Natural killer cell (primary cell): ENCODE measurements at regions not wholly inside any gene's neighbourhood (a gene's known extent, or its start where the extent isn't known, plus 50 kb on each side); places are given as distances from the start of the nearest gene placed in this dataset.
A peak's percentile ranks its signal among the peaks of the same experiment; 100 is the strongest.
"Not testable (repeated sequence)": the region's sequence is repeated elsewhere in the genome, so short reads cannot be mapped to it uniquely, and the experiment has no call there.

ENCODE experiments used
- ATAC-seq, 3 donors: fragments of 150-1000 bp in 2 of 3; fragments of 200-7000 bp in 1 of 3; cut with Tn5 transposase; 1 replicate in 1 of 3; 2 replicates in 2 of 3; pipeline ENCODE4 v1.10.0; 2021; ENCODE audit warnings: mild to moderate bottlenecking in 2 of 3, moderate library complexity in 2 of 3
- DNase-seq, 2 donors: peaks; one replicate each; pipeline versions ENCODE4 v3.0.0 to v3.0.0-alpha.2; 2013 to 2021; ENCODE audit warnings: mixed read lengths in 1 of 2
- H3K27ac ChIP-seq: one replicate; pipeline ENCODE4 v1.5.1; 2013; ENCODE audit warnings: mild to moderate bottlenecking, low read length
- H3K27me3 ChIP-seq: one replicate; pipeline ENCODE4 v1.6.1; 2013; ENCODE audit warnings: low read length; ENCODE audit not compliant: control insufficient read depth, insufficient read depth
- H3K36me3 ChIP-seq: one replicate; pipeline ENCODE4 v1.6.1; 2013; ENCODE audit warnings: low read length; ENCODE audit not compliant: control insufficient read depth, insufficient read depth
- H3K4me1 ChIP-seq: one replicate; pipeline ENCODE4 v1.6.1; 2013; ENCODE audit warnings: low read length; ENCODE audit not compliant: control insufficient read depth, insufficient read depth
- H3K4me3 ChIP-seq: one replicate; pipeline ENCODE4 v1.5.1; 2013; ENCODE audit warnings: low read length
- H3K9me3 ChIP-seq: one replicate; pipeline ENCODE4 v1.6.1; 2013; ENCODE audit warnings: low read length; ENCODE audit not compliant: control insufficient read depth, insufficient read depth
- H3K27ac Mint-ChIP-seq, 2 donors: one replicate each; pipeline ENCODE4 v1.8.0; 2022; ENCODE audit warnings: mild to moderate bottlenecking in 2 of 2, mixed read lengths in 2 of 2, moderate library complexity in 1 of 2
- H3K27me3 Mint-ChIP-seq, 2 donors: one replicate each; pipeline ENCODE4 v1.8.0; 2022; ENCODE audit warnings: low read depth in 2 of 2, mixed read lengths in 2 of 2
- H3K36me3 Mint-ChIP-seq: one replicate; pipeline ENCODE4 v1.8.0; 2022; ENCODE audit warnings: mixed read lengths
- H3K4me1 Mint-ChIP-seq, 2 donors: one replicate each; pipeline ENCODE4 v1.8.0; 2022; ENCODE audit warnings: mixed read lengths in 2 of 2
- H3K4me3 Mint-ChIP-seq: one replicate; pipeline ENCODE4 v1.8.0; 2022; ENCODE audit warnings: mild to moderate bottlenecking, moderate library complexity, mixed read lengths
- H3K9me3 Mint-ChIP-seq, 2 donors: one replicate each; pipeline ENCODE4 v1.8.0; 2022; ENCODE audit warnings: mixed read lengths in 2 of 2
- WGBS: methylation state at CpG from one replicate; pipeline ENCODE4 v1.1.7; 2013; ENCODE audit warnings: missing lambda C conversion rate; ENCODE audit not compliant: insufficient coverage; 5-methylcytosine and 5-hydroxymethylcytosine counted together
- intact Hi-C: fragments of 100-400 bp; cut with micrococcal nuclease; formaldehyde crosslinking; loops from one replicate; pipeline ENCODE4 v1.14.2; 2022
- TF ChIP-seq, protein P1 (sequence below): fragments of 200-600 bp; IDR thresholded peaks from one replicate; pipeline ENCODE4 v1.8.0; 2022; ENCODE audit warnings: antibody characterized with exemption

DNA sequence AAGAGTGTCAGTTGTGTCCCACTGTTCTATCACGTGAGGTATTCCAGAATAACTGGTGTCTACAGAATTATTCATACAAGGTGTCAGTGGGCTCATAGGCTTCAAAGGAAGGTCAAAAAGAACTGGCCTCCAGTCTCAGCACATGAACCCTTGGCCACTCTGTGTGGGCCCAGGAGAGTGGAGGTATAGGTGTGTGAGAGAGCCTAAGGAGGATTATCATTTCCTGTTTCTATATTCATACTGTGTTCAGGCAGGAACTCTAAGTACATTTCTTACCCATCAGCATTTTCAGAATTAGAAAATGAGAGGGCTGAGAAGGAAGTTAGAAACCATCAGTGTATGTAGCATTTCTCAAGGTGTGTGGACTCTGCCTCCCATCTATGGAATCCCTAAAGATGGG, 87.0 kb downstream of the BTG1 start:
- H3K4me3 Mint-ChIP-seq = no peak overlapping the region
- intact Hi-C loops = no loop called here

GRCh38 chr12:92056756-92057155, 88.9 kb downstream of the BTG1 start:
- DNase-seq, H3K27me3 ChIP-seq, H3K4me3 ChIP-seq, H3K4me1 ChIP-seq, H3K27ac ChIP-seq, H3K36me3 Mint-ChIP-seq, H3K4me1 Mint-ChIP-seq, H3K9me3 ChIP-seq, ATAC-seq, H3K36me3 ChIP-seq, intact Hi-C loops, H3K27ac Mint-ChIP-seq, H3K9me3 Mint-ChIP-seq, H3K4me3 Mint-ChIP-seq, H3K27me3 Mint-ChIP-seq: not testable (repeated sequence)
- WGBS = 71% methylated on average over 1 of the region's 1 CpG

More for the DNA sequence above, 87.0 kb downstream of the BTG1 start:
- H3K27ac Mint-ChIP-seq = no peak overlapping the region
- peaks cover 7% of the 10 kb centered on the region for H3K4me1 ChIP-seq
- no peaks in the 10 kb centered on the region for H3K36me3 Mint-ChIP-seq
- H3K27ac ChIP-seq = no peak overlapping the region
- no peaks in the 10 kb centered on the region for H3K9me3 Mint-ChIP-seq
- TF ChIP-seq, protein P1, sequence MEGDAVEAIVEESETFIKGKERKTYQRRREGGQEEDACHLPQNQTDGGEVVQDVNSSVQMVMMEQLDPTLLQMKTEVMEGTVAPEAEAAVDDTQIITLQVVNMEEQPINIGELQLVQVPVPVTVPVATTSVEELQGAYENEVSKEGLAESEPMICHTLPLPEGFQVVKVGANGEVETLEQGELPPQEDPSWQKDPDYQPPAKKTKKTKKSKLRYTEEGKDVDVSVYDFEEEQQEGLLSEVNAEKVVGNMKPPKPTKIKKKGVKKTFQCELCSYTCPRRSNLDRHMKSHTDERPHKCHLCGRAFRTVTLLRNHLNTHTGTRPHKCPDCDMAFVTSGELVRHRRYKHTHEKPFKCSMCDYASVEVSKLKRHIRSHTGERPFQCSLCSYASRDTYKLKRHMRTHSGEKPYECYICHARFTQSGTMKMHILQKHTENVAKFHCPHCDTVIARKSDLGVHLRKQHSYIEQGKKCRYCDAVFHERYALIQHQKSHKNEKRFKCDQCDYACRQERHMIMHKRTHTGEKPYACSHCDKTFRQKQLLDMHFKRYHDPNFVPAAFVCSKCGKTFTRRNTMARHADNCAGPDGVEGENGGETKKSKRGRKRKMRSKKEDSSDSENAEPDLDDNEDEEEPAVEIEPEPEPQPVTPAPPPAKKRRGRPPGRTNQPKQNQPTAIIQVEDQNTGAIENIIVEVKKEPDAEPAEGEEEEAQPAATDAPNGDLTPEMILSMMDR = no peak
- no peaks in the 10 kb centered on the region for H3K27me3 Mint-ChIP-seq
- H3K27me3 ChIP-seq = no peaks in the 10 kb centered on the region
- no peaks in the 10 kb centered on the region for H3K9me3 ChIP-seq
- no peak for ATAC-seq
- no peaks in the 10 kb centered on the region for H3K36me3 ChIP-seq
- peaks cover 0 to 4% of the 10 kb centered on the region in 2 donors for H3K4me1 Mint-ChIP-seq
- WGBS = 93% methylated on average over 1 of the region's 1 CpG
- DNase-seq = no peak
- H3K4me3 ChIP-seq = no peak overlapping the region

DNA sequence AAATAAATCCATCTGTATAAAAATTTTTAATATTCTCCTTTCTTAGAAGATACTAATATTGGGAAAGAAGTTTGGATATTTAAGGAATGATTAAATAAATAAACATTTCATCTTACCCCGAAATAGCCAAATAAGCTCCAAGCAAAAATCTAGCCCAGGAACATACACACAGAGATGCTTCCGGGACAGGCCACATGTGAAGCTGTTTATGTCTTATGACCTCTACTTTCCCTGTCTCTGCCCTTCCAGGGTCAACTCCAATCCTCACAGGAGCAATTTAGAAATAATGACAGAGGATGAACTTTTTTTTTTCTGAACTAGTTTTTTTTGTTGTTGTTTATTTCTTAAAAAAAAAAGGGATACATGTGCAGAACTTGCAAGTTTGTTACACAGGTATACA, 89.4 kb downstream of the BTG1 start:
- Histone ChIP-seq H3K4me3 (no peak overlapping the region), H3K27ac (no peak overlapping the region), H3K4me1 (peaks cover 7% of the 10 kb centered on the region), H3K36me3 (no peaks in the 10 kb centered on the region), H3K27me3 (no peaks in the 10 kb centered on the region), H3K9me3 (no peaks in the 10 kb centered on the region)
- H3K27me3 Mint-ChIP-seq = no peaks in the 10 kb centered on the region
- H3K36me3 Mint-ChIP-seq = no peaks in the 10 kb centered on the region
- intact Hi-C loops = no loop called here
- peaks cover 0 to 4% of the 10 kb centered on the region in 2 donors for H3K4me1 Mint-ChIP-seq
- DNase-seq = no peak
- TF ChIP-seq, protein P1 = no peak
- H3K9me3 Mint-ChIP-seq = no peaks in the 10 kb centered on the region
- ATAC-seq = no peak
- WGBS = 92% methylated on average over 2 of the region's 2 CpGs
- H3K4me3 Mint-ChIP-seq = no peak overlapping the region
- H3K27ac Mint-ChIP-seq = no peak overlapping the region

DNA sequence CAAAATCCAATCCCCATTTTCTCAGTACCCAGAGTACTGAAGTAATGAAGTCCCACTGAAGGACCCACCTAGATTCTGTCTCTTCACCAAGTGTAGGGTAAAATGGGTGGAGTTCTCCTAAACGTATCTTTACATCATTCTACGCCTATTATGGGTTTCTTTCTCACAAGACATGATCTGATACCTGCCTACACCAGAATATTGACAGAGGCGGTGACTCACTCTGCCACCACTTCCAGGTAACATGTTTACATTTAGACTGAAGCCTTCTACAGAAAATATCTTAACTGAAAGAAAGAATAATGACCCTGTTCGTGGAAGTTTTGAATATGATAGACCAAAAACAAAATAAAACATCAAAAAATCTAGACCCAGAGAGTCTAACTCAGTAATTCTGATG, 89.8 kb downstream of the BTG1 start:
- Mint-ChIP-seq H3K4me1 (peaks cover 0 to 4% of the 10 kb centered on the region in 2 donors), H3K4me3 (no peak overlapping the region), H3K9me3 (no peaks in the 10 kb centered on the region), H3K36me3 (no peaks in the 10 kb centered on the region), H3K27ac (no peak overlapping the region), H3K27me3 (no peaks in the 10 kb centered on the region)
- Histone ChIP-seq H3K9me3 (no peaks in the 10 kb centered on the region), H3K36me3 (no peaks in the 10 kb centered on the region), H3K4me1 (peaks cover 7% of the 10 kb centered on the region), H3K27me3 (no peaks in the 10 kb centered on the region), H3K27ac (no peak overlapping the region), H3K4me3 (no peak overlapping the region)
- intact Hi-C loops = no loop called here
- WGBS = 84% methylated on average over 3 of the region's 4 CpGs
- TF ChIP-seq, protein P1 = no peak
- peak in 2 of 3 donors; percentile 43 to 60 for ATAC-seq
- peak in 1 of 2 donors; percentile 73 for DNase-seq
